HG02610 (cell line): ENCODE measurements at regions not wholly inside any gene's neighbourhood (a gene's known extent, or its start where the extent isn't known, plus 50 kb on each side); places are given as distances from the start of the nearest gene placed in this dataset.

Source experiments
- ATAC-seq: cut with Tn5 transposase; IDR thresholded peaks from one replicate; pipeline ENCODE4 v1.9.1; 2021; ENCODE audit warnings: mild to moderate bottlenecking, moderate library complexity; ENCODE audit not compliant: unreplicated experiment

- no peak for ATAC-seq
Measured at GRCh38 chr18:38305961-38306360, 740.4 kb upstream of the CELF4 start.

GRCh38 chr18:38301621-38302020 is 736.0 kb upstream of the CELF4 start:
- ATAC-seq = no peak

GRCh38 chr18:38297910-38298309 is 732.3 kb upstream of the CELF4 start:
- ATAC-seq = no peak

GRCh38 chr18:38290229-38290628 is 724.6 kb upstream of the CELF4 start:
- ATAC-seq = no peak

GRCh38 chr18:38284972-38285371 is 719.4 kb upstream of the CELF4 start:
- ATAC-seq = no peak

- no peak for ATAC-seq
Measured at GRCh38 chr18:38263066-38263465, 697.5 kb upstream of the CELF4 start.

- no peak for ATAC-seq
Measured at GRCh38 chr18:38262661-38263060, 697.1 kb upstream of the CELF4 start.

GRCh38 chr18:38257661-38258060 is 692.1 kb upstream of the CELF4 start:
- no peak for ATAC-seq

GRCh38 chr18:38256366-38256765 is 690.8 kb upstream of the CELF4 start:
- ATAC-seq = no peak

- no peak for ATAC-seq
Measured at GRCh38 chr18:38250971-38251370, 685.4 kb upstream of the CELF4 start.

- ATAC-seq = no peak
Measured at GRCh38 chr18:38244480-38244879, 678.9 kb upstream of the CELF4 start.

- no peak for ATAC-seq
Measured at GRCh38 chr18:38243291-38243690, 677.7 kb upstream of the CELF4 start.

- no peak for ATAC-seq
Measured at GRCh38 chr18:38241736-38242135, 676.1 kb upstream of the CELF4 start.

- no peak for ATAC-seq
Measured at GRCh38 chr18:38241216-38241615, 675.6 kb upstream of the CELF4 start.

- no peak for ATAC-seq
Measured at GRCh38 chr18:38239606-38240005, 674.0 kb upstream of the CELF4 start.

- ATAC-seq = no peak
Measured at GRCh38 chr18:38237796-38238195, 672.2 kb upstream of the CELF4 start.

- ATAC-seq = no peak
Measured at GRCh38 chr18:38221476-38222100, 656.0 kb upstream of the CELF4 start.

- no peak for ATAC-seq
Measured at GRCh38 chr18:38198956-38199355, 633.4 kb upstream of the CELF4 start.

GRCh38 chr18:38198526-38198925 is 632.9 kb upstream of the CELF4 start:
- no peak for ATAC-seq

GRCh38 chr18:38186491-38186890 is 620.9 kb upstream of the CELF4 start:
- no peak for ATAC-seq

GRCh38 chr18:38174594-38174993 is 609.0 kb upstream of the CELF4 start:
- ATAC-seq = no peak

- no peak for ATAC-seq
Measured at GRCh38 chr18:38174173-38174572, 608.6 kb upstream of the CELF4 start.

- ATAC-seq = no peak
Measured at GRCh38 chr18:38170845-38171244, 605.2 kb upstream of the CELF4 start.
